Calu3 (cell line): ENCODE measurements at regions not wholly inside any gene's neighbourhood (a gene's known extent, or its start where the extent isn't known, plus 50 kb on each side); places are given as distances from the start of the nearest gene placed in this dataset.
"Not testable (repeated sequence)": the region's sequence is repeated elsewhere in the genome, so short reads cannot be mapped to it uniquely, and the experiment has no call there.

Experiments
- BruUV-seq: library from RNA; stranded (reverse); fragments of 400-500 nt; replicated peaks from 2 replicates; lab custom pipeline; 2021; lab: Mats Ljungman, UMichigan
- CTCF ChIA-PET: fragments of 300-600 bp; sonication (Branson Sonifier 250); formaldehyde crosslinking; loops from one replicate; lab custom pipeline; 2022; ENCODE audit warnings: antibody characterized with exemption; lab: Charles Lee
- DNase-seq: peaks from one replicate; pipeline ENCODE4 v3.0.0; 2022
- H3K27ac Mint-ChIP-seq: one replicate; pipeline ENCODE4 v1.8.0; 2022; ENCODE audit warnings: mixed read lengths; ENCODE audit not compliant: unreplicated experiment
- H3K27me3 Mint-ChIP-seq: one replicate; pipeline ENCODE4 v1.8.0; 2022; ENCODE audit warnings: mixed read lengths; ENCODE audit not compliant: unreplicated experiment
- H3K36me3 Mint-ChIP-seq: one replicate; pipeline ENCODE4 v1.8.0; 2022; ENCODE audit warnings: mild to moderate bottlenecking, moderate library complexity, mixed read lengths; ENCODE audit not compliant: insufficient read depth, unreplicated experiment
- H3K4me1 Mint-ChIP-seq: one replicate; pipeline ENCODE4 v1.8.0; 2022; ENCODE audit warnings: mild to moderate bottlenecking, low read depth, mixed read lengths; ENCODE audit not compliant: unreplicated experiment
- H3K4me3 Mint-ChIP-seq: one replicate; pipeline ENCODE4 v1.8.0; 2022; ENCODE audit warnings: mild to moderate bottlenecking, low read depth, moderate library complexity, mixed read lengths; ENCODE audit not compliant: unreplicated experiment
- H3K9me3 Mint-ChIP-seq: one replicate; pipeline ENCODE4 v1.8.0; 2022; ENCODE audit warnings: low read depth, mixed read lengths; ENCODE audit not compliant: unreplicated experiment
- CTCF ChIP-seq: fragments of 200-600 bp; IDR thresholded peaks from one replicate; pipeline ENCODE4 v1.8.0; 2022; ENCODE audit warnings: antibody characterized with exemption; ENCODE audit not compliant: unreplicated experiment
- intact Hi-C: fragments of 100-400 bp; cut with micrococcal nuclease; formaldehyde crosslinking; loops from one replicate; pipeline ENCODE4 v1.10.0; 2022; ENCODE audit not compliant: unreplicated experiment

GRCh38 chr19:20276011-20276731 lies 109.2 kb downstream of the ZNF486 start:
- H3K4me1 Mint-ChIP-seq: no peaks in the 10 kb centered on the region
- H3K27me3 Mint-ChIP-seq: no peaks in the 10 kb centered on the region
- no peak overlapping the region for H3K27ac Mint-ChIP-seq
- no TSS peak for BruUV-seq
- intact Hi-C loops: no loop called here
- peaks cover 13% of the 10 kb centered on the region for H3K9me3 Mint-ChIP-seq
- CTCF ChIA-PET: no interaction called here
- H3K36me3 Mint-ChIP-seq: no peaks in the 10 kb centered on the region
- TF ChIP-seq CTCF: no peak
- no peak for DNase-seq
- H3K4me3 Mint-ChIP-seq: no peak overlapping the region

- Mint-ChIP-seq H3K27me3 (no peaks in the 10 kb centered on the region), H3K4me3 (no peak overlapping the region), H3K27ac (no peak overlapping the region), H3K36me3 (no peaks in the 10 kb centered on the region), H3K9me3 (peaks cover 7% of the 10 kb centered on the region), H3K4me1 (no peaks in the 10 kb centered on the region)
- DNase-seq: no peak
- CTCF ChIA-PET: no interaction called here
- intact Hi-C loops: no loop called here
- no peak for TF ChIP-seq CTCF
- no TSS peak for BruUV-seq
Measured at GRCh38 chr19:20273951-20274570, 107.0 kb downstream of the ZNF486 start.

- Mint-ChIP-seq H3K36me3 (no peaks in the 10 kb centered on the region), H3K4me3 (no peak overlapping the region), H3K27ac (no peak overlapping the region), H3K27me3 (no peaks in the 10 kb centered on the region), H3K4me1 (no peaks in the 10 kb centered on the region), H3K9me3 (peaks cover 7% of the 10 kb centered on the region)
- CTCF ChIA-PET: interaction anchor here (0.6 kb wide), 1 partner anchor 16 kb away, joined by 3 read pairs; no protein-coding TSS in a partner anchor
- BruUV-seq: no TSS peak
- no peak for TF ChIP-seq CTCF
- intact Hi-C loops: no loop called here
- DNase-seq: no peak
Measured at GRCh38 chr19:20273376-20273775, 106.4 kb downstream of the ZNF486 start.

GRCh38 chr19:20272627-20273010 lies 105.6 kb downstream of the ZNF486 start:
- H3K36me3 Mint-ChIP-seq, H3K4me1 Mint-ChIP-seq, DNase-seq, H3K27ac Mint-ChIP-seq, H3K4me3 Mint-ChIP-seq, CTCF ChIA-PET, H3K27me3 Mint-ChIP-seq, intact Hi-C loops, H3K9me3 Mint-ChIP-seq, BruUV-seq: not testable (repeated sequence)

GRCh38 chr19:20271927-20272626 lies 105.1 kb downstream of the ZNF486 start:
- intact Hi-C loops, H3K4me3 Mint-ChIP-seq, H3K36me3 Mint-ChIP-seq, BruUV-seq, H3K9me3 Mint-ChIP-seq, H3K27ac Mint-ChIP-seq, DNase-seq, H3K4me1 Mint-ChIP-seq, H3K27me3 Mint-ChIP-seq: not testable (repeated sequence)
- CTCF ChIA-PET: interaction anchor here (0.6 kb wide), 1 partner anchor 608 kb away, joined by 7 read pairs; the partner anchor contains the start of gene ATP13A1
